SK-N-MC (cell line): ENCODE measurements at regions not wholly inside any gene's neighbourhood (a gene's known extent, or its start where the extent isn't known, plus 50 kb on each side); places are given as distances from the start of the nearest gene placed in this dataset.

ENCODE experiments used
- EZH2 ChIP-seq: fragments of 200-600 bp; sonication (generic); IDR thresholded peaks from one replicate; pipeline ENCODE4 v1.6.1; 2017; ENCODE audit warnings: antibody characterized with exemption
- FOXP2 ChIP-seq: optimal IDR thresholded peaks from 2 replicates; pipeline ENCODE3; 2011; ENCODE audit warnings: mild to moderate bottlenecking, moderate library complexity; ENCODE audit not compliant: insufficient read depth; ENCODE audit errors: extremely low read length, control extremely low read depth
- POLR2AphosphoS5 ChIP-seq: IDR thresholded peaks from 2 replicates; pipeline ENCODE4 v1.6.1; 2012; ENCODE audit warnings: mild to moderate bottlenecking, low read depth, low read length, borderline replicate concordance

- TF ChIP-seq EZH2 (no peak), POLR2AphosphoS5 (no peak), FOXP2 (no peak)
These were observed 138.4 kb upstream of the F3 start for GRCh38 chr1:94680039-94680377.
